ENCODE measurements at regions not wholly inside any gene's neighbourhood (a gene's known extent, or its start where the extent isn't known, plus 50 kb on each side); places are given as distances from the start of the nearest gene placed in this dataset.

DNA sequence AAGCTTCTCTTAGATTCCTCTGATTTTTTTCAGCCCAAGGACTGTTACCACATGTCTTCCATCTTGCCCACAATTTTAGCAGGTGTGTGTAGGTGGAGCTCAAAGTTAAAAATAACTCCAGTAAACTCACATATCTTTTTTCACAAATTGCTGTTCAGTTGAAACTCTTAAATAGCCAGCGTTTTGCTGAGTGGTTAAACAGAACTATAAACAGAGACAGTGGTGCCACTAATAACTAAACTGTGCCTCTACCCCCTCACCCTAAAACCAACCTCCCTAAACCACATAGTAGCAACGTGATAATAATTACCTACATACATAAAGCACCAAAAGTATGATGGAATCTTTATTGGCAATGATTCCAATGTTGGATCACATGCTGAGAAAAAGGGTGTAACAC, 525.1 kb downstream of the PDCD6IP start:
- no peak overlapping the region for H3K4me3 Mint-ChIP-seq
- no peaks in the 10 kb centered on the region for H3K36me3 Mint-ChIP-seq (ENCODE audit: insufficient read depth)
- peaks cover 5% of the 10 kb centered on the region for H3K9me3 Mint-ChIP-seq
- ATAC-seq (no peak), DNase-seq (no peak)
- H3K4me1 Mint-ChIP-seq (ENCODE audit: low read depth): no peaks in the 10 kb centered on the region
- no peaks in the 10 kb centered on the region for H3K27me3 Mint-ChIP-seq (ENCODE audit: low read depth)

DNA sequence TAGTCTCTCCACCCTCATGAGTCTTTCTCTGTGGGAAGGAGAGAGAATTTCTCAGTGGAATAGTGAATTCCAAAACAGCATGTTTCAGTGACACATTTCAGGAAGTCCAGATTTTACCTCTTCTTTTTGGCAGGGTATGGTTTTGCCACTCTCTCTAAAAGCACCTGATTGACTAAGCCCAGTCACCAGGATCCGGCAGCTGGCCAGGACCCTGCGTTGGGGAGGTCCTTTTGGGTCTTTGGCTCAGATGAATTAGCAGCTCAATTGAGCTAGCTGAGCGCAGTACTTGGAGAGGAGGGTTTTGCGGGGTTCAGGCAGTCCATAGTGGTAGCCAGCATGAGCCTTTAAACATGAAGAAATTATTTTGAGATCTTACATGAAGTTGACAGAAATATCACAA, 548.2 kb downstream of the PDCD6IP start:
- Mint-ChIP-seq H3K36me3 (ENCODE audit: insufficient read depth) (no peaks in the 10 kb centered on the region), H3K4me1 (ENCODE audit: low read depth) (no peaks in the 10 kb centered on the region), H3K4me3 (no peak overlapping the region), H3K27me3 (ENCODE audit: low read depth) (no peaks in the 10 kb centered on the region), H3K9me3 (no peaks in the 10 kb centered on the region)
- DNase-seq: no peak
- ATAC-seq: no peak

DNA sequence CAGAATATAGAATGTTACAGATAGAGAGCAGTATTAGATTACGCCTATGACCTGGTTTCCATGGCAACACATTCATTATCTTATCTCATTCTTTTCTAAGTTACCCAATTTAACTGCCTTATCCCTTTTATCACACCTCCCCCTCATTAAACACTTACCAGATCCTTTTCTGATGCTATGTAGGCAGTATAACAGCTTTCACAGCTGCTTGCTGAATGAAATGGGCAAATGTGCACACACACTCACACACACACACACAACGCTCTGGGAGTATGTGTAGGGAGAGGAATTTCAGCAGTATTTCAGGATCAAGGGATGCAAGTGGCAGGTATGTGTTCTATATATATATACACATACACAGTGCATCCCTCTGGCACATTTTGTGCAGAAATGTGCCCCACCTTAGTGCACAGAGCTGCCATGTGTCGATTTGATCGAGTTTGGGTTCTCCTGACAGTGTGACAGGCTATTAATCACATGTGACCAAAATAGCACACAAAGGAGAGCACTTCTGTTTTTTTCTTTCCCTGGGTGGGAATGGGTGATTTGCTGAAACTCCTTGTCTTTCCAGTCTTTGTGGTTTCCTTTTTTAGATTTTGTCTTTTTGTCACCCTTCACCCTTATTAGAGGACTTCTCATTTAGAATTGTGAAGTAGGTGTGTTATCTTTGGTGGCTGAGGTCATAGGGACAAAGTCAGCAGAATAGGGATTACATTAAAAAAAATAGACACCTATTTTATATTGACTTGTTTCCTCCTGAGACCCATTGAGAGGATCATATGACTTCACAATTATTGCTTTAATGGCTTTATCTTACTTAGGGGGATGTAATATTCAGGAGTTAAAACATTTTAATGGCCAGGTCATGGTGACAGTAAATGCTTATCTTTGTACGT, 553.7 kb downstream of the PDCD6IP start:
- no peak for DNase-seq

DNA sequence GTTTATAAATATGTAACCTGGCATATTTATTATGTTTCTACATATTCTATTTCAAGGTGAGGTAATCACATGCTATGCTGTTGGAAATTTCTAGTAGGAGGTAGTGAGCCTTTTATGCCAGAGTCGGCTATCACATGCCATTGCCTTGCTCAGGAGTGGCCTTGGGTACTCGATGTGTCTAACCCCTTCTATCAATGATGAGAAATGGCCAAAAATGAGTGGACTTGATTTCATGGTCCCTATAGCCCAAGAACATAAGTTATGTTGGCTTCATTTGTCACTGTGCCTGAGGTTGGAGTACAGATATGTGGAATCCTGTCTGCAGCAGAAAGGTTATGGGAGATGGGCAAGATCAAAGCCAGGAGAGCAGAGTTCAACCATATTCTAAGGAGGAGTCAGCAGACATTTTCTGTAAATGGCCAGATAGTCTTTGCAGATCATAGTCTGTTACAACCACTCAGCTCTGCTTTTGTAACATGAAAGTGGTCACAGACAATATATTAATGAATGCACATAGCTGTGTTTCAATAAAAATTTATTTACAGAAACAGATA, 554.4 kb downstream of the PDCD6IP start:
- Mint-ChIP-seq H3K36me3 (ENCODE audit: insufficient read depth) (no peaks in the 10 kb centered on the region), H3K9me3 (no peaks in the 10 kb centered on the region), H3K4me3 (no peak overlapping the region), H3K27me3 (ENCODE audit: low read depth) (no peaks in the 10 kb centered on the region), H3K4me1 (ENCODE audit: low read depth) (no peaks in the 10 kb centered on the region)
- DNase-seq (no peak), ATAC-seq (no peak)

More for the DNA sequence above, 553.7 kb downstream of the PDCD6IP start:
- H3K4me1 Mint-ChIP-seq (ENCODE audit: low read depth): no peaks in the 10 kb centered on the region
- H3K36me3 Mint-ChIP-seq (ENCODE audit: insufficient read depth): no peaks in the 10 kb centered on the region
- ATAC-seq: no peak
- no peaks in the 10 kb centered on the region for H3K9me3 Mint-ChIP-seq
- H3K27me3 Mint-ChIP-seq (ENCODE audit: low read depth): no peaks in the 10 kb centered on the region
- no peak overlapping the region for H3K4me3 Mint-ChIP-seq

DNA sequence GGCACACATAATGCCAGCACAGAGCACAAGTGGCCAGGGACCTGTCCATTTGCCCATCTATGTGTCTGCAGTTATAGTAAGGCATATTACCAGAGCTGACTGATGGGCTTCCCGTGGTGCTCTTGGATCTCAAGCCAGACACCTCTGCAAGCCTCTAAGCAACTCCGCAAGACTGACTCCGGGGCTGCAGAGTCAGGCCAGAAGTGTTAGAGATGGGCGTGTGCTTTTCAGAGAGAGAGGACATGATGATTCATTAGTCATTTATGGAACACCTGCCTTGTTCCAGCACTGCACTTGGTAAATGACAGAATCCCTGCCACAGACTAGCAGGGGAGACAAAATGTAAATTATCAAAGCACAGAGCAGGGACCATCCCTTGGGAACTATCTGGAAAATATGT, 559.0 kb downstream of the PDCD6IP start:
- Mint-ChIP-seq H3K9me3 (no peaks in the 10 kb centered on the region), H3K27me3 (ENCODE audit: low read depth) (peaks cover 2% of the 10 kb centered on the region), H3K4me1 (ENCODE audit: low read depth) (no peaks in the 10 kb centered on the region), H3K36me3 (ENCODE audit: insufficient read depth) (no peaks in the 10 kb centered on the region), H3K4me3 (no peak overlapping the region)
- DNase-seq (no peak), ATAC-seq (no peak)

DNA sequence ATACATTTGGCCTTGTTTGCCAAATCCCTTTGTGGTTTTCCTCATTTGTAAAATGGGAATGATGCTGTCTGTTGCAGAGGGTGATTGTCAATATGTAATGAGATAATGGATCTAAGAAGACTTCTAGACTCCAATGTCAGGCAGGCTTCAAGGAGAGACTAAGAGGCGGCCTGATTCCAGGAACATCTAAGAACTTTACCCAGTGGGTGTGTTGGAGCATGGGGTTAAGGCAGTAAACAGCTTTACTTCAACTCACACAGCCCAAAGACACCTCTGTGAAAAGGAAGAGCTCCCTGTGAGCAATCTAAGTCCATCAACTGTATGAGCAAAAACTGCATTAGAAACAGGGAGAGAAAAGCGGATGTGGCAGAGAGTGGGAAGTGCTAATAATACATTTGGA, 560.6 kb downstream of the PDCD6IP start:
- no peak for DNase-seq
- H3K4me3 Mint-ChIP-seq: no peak overlapping the region
- H3K9me3 Mint-ChIP-seq: no peaks in the 10 kb centered on the region
- H3K4me1 Mint-ChIP-seq (ENCODE audit: low read depth): no peaks in the 10 kb centered on the region
- H3K27me3 Mint-ChIP-seq (ENCODE audit: low read depth): peaks cover 2% of the 10 kb centered on the region
- no peak for ATAC-seq
- H3K36me3 Mint-ChIP-seq (ENCODE audit: insufficient read depth): no peaks in the 10 kb centered on the region

DNA sequence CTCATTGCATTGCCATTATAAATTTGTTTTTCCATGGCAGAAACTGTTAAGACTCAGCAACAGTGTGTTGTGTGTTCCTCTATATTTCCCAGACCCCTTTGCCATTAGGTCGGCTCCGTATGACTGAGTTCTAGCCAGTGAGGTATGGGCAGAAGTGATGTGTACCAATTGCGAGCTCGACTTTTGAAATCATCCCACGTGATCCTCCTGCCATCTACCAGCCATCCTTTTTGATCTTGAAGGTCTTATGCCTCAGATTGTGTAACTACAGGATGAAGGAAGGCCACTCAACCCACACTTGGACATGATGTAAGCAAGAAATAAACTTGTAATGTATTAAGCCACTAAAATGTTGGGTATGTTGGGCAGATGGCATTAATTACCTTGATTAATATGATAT, 562.3 kb downstream of the PDCD6IP start:
- Mint-ChIP-seq H3K4me1 (ENCODE audit: low read depth) (no peaks in the 10 kb centered on the region), H3K4me3 (no peak overlapping the region), H3K9me3 (no peaks in the 10 kb centered on the region), H3K27me3 (ENCODE audit: low read depth) (peaks cover 2% of the 10 kb centered on the region), H3K36me3 (ENCODE audit: insufficient read depth) (no peaks in the 10 kb centered on the region)
- ATAC-seq (no peak), DNase-seq (no peak)

DNA sequence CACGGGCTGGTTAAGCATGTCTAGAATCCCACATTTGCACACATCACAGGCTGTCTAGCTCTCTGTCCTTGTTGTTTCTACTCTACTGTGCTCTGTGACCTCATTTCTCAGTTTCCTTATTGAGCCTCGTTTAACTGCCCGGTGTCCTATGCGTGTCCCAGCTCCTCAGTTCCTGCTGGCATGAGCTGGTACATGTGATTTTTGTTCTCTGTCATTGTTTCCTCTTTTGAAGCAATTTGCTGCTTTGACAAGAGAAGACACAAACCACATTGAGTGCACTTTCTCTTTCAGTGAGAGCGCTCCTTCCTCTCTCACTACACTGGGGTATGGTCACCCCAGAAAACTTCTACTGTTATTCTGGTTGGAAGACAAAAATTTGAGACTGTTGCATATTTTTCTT, 563.5 kb downstream of the PDCD6IP start:
- no peaks in the 10 kb centered on the region for H3K9me3 Mint-ChIP-seq
- DNase-seq (no peak), ATAC-seq (no peak)
- no peak overlapping the region for H3K4me3 Mint-ChIP-seq
- H3K27me3 Mint-ChIP-seq (ENCODE audit: low read depth): peaks cover 2% of the 10 kb centered on the region
- no peaks in the 10 kb centered on the region for H3K4me1 Mint-ChIP-seq (ENCODE audit: low read depth)
- H3K36me3 Mint-ChIP-seq (ENCODE audit: insufficient read depth): no peaks in the 10 kb centered on the region

DNA sequence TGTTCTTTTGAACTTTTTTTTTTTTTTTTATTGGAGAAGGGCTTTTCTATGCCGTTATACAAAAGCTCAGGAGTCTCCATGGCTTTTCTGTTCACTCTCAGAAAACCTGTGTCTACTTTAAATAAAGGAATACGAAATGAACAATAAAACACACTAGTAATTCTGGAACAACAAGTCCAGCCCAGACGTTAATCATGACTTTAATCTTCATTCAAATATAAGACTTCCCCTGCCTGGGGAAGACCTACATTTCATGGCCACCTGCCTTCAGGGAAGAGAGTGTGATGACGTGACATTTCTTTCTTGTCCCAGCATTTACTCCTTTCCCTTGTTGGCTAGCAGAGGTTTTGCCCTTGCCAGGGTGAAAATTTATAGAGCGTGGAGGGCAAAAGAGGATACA, 564.5 kb downstream of the PDCD6IP start:
- no peaks in the 10 kb centered on the region for H3K4me1 Mint-ChIP-seq (ENCODE audit: low read depth)
- H3K9me3 Mint-ChIP-seq: no peaks in the 10 kb centered on the region
- peaks cover 2% of the 10 kb centered on the region for H3K27me3 Mint-ChIP-seq (ENCODE audit: low read depth)

DNA sequence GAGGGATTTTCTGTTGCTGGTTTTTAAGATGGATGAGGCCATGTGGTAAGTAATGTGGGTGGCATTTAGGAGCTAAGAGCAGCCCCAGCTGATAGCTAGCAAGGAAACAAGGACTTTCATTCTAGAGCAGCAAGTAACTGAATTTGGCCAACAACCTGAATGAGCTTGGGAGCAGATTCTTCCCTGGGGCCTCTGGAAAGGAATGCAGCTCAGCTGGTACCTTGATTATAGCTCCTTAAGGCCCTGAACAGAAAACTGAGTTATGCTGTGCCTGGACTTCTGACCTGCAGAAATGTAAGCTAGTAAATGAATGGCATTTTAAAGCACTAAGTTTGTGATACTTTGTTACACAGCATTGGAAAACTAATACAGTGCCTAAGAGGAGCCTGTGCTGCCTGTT, 565.5 kb downstream of the PDCD6IP start:
- Mint-ChIP-seq H3K36me3 (ENCODE audit: insufficient read depth) (no peaks in the 10 kb centered on the region), H3K9me3 (no peaks in the 10 kb centered on the region), H3K4me1 (ENCODE audit: low read depth) (no peaks in the 10 kb centered on the region), H3K4me3 (no peak overlapping the region), H3K27me3 (ENCODE audit: low read depth) (peaks cover 2% of the 10 kb centered on the region)
- ATAC-seq (no peak), DNase-seq (no peak)

More for the DNA sequence above, 564.5 kb downstream of the PDCD6IP start:
- DNase-seq (no peak), ATAC-seq (no peak)
- Mint-ChIP-seq H3K4me3 (no peak overlapping the region), H3K36me3 (ENCODE audit: insufficient read depth) (no peaks in the 10 kb centered on the region)

DNA sequence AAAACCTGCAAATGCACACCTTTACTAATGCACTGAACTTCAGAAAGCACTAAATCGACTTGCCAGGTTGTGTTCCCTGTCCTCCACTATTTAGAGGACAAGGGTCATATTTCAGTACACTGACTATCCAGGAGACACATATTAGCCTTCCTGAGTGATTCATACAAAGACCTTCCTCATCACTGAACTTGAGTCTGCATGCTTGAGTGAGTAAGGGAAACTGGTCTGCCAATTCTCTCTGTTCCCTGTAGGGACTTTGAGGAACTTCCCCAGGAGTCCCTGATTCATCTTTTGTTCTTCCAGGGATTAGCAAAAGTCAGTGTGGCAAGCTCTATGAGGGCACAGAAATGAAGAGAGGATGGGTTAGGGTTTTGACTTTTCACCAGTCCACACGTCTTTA, 565.9 kb downstream of the PDCD6IP start:
- no peaks in the 10 kb centered on the region for H3K9me3 Mint-ChIP-seq
- ATAC-seq: no peak
- H3K4me1 Mint-ChIP-seq (ENCODE audit: low read depth): no peaks in the 10 kb centered on the region
- H3K27me3 Mint-ChIP-seq (ENCODE audit: low read depth): peaks cover 2% of the 10 kb centered on the region
- no peak for DNase-seq
- H3K36me3 Mint-ChIP-seq (ENCODE audit: insufficient read depth): no peaks in the 10 kb centered on the region
- no peak overlapping the region for H3K4me3 Mint-ChIP-seq

DNA sequence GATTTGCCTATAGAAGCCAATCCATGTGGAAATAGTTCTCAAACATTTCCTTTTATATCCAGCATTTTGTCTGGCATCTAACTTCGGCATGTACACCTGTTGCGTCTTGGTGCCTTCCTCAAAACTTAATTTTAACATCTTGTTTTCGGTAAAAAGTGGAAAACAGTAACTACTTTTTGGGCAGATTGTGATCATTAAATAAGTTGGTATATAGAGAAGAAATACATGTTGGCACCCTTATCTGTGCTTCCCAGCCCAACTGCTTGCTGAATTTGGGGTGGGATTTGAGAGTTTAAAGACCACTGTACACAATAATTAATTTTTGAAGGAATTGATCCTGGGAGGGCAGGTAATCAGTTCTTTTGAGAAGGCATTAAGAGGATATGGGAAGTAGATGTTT, 566.8 kb downstream of the PDCD6IP start:
- no peaks in the 10 kb centered on the region for H3K4me1 Mint-ChIP-seq (ENCODE audit: low read depth)
- no peaks in the 10 kb centered on the region for H3K9me3 Mint-ChIP-seq
- no peaks in the 10 kb centered on the region for H3K27me3 Mint-ChIP-seq (ENCODE audit: low read depth)
- no peak overlapping the region for H3K4me3 Mint-ChIP-seq
- H3K36me3 Mint-ChIP-seq (ENCODE audit: insufficient read depth): no peaks in the 10 kb centered on the region
- DNase-seq: no peak
- ATAC-seq: no peak

DNA sequence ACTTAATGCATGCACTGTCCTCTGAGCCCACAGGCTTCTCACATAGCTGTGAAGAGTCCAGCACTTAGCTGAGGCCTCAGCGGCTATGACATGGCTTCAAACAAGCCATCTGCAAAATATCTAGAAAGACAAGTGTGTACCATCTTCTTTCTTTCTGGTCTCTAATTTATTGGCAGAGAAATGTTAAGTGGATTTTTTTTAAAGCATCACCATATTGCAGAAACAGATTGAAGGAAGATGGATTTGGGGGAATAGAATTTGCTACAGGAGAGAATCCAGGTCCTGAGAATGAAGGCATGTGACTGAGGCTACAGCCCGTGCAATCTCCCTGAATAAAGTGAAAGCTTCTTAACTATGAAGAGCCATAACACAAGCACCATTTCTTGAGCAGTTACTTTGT, 567.3 kb downstream of the PDCD6IP start:
- DNase-seq: no peak
- no peak overlapping the region for H3K4me3 Mint-ChIP-seq
- H3K4me1 Mint-ChIP-seq (ENCODE audit: low read depth): no peaks in the 10 kb centered on the region
- no peaks in the 10 kb centered on the region for H3K9me3 Mint-ChIP-seq
- ATAC-seq: no peak
- H3K36me3 Mint-ChIP-seq (ENCODE audit: insufficient read depth): no peaks in the 10 kb centered on the region
- H3K27me3 Mint-ChIP-seq (ENCODE audit: low read depth): no peaks in the 10 kb centered on the region

DNA sequence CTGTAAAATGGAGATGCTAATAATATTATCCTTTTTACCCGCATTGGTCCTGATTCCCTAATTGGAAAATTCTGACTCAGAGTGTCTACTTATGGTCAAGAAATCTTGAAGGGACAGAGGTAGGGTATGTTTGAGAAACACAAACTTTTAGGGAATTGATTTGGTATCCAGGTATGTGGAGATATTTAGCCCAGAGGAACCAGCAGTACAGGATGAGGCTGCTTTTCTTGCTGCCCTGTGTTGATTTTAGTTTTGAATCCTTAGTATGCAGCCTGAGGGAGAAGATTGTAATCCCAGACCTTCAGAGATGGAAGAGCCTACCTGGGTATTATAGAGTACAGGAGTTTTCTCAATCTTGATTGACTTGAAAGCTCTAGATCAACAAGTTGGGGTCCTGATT, 569.1 kb downstream of the PDCD6IP start:
- Mint-ChIP-seq H3K36me3 (ENCODE audit: insufficient read depth) (no peaks in the 10 kb centered on the region), H3K4me3 (no peak overlapping the region), H3K9me3 (no peaks in the 10 kb centered on the region), H3K27me3 (ENCODE audit: low read depth) (no peaks in the 10 kb centered on the region), H3K4me1 (ENCODE audit: low read depth) (no peaks in the 10 kb centered on the region)
- DNase-seq (no peak), ATAC-seq (no peak)

DNA sequence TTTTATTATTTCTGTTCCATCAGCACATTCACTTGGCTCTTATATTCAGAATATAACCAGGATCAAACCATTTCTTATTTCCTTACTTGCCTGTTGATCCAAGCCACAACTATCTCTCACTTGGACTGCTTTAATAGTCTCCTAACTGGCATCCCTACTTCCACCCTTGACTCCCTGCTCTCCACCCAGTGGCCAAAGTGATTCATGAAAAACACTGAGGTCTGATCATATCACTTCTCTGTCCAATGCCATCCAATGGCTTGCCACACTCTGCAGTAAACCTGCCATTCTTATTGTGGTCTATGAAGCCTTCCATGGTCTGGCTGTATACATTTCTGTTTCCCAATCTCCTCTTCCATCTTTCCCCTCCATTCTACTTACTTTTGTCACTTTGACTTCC, 576.1 kb downstream of the PDCD6IP start:
- DNase-seq (no peak), ATAC-seq (no peak)
- H3K4me1 Mint-ChIP-seq (ENCODE audit: low read depth): no peaks in the 10 kb centered on the region
- no peak overlapping the region for H3K4me3 Mint-ChIP-seq
- H3K9me3 Mint-ChIP-seq: no peaks in the 10 kb centered on the region
- H3K27me3 Mint-ChIP-seq (ENCODE audit: low read depth): no peaks in the 10 kb centered on the region
- no peaks in the 10 kb centered on the region for H3K36me3 Mint-ChIP-seq (ENCODE audit: insufficient read depth)
